IPS-NIHi7 (cell line): ENCODE measurements at regions not wholly inside any gene's neighbourhood (a gene's known extent, or its start where the extent isn't known, plus 50 kb on each side); places are given as distances from the start of the nearest gene placed in this dataset.

Source experiments
- DNase-seq: peaks from one replicate; pipeline ENCODE4 v3.0.0; 2012; ENCODE audit warnings: mixed read lengths; ENCODE audit errors: extremely low spot score

DNA sequence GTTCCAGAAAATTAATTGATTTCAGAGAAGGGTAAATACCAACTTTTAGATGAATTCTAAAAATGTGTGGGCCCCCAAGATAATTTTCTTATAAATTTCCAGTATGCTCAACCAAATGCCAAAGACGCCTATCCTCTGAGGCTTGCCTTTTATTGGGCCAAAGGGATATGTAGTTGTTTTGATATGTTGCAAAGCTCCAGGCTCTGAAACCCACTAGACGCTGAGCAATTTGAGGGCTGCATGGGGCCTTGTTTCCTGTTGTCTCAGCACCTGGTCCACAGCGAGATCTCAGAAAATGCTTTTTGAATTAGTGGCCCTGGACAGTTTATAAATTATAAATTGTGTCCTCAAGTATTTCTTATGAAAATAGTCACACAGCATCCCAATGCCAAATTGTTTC is 397.2 kb downstream of the SAMD5 start:
- DNase-seq, result no peak

DNA sequence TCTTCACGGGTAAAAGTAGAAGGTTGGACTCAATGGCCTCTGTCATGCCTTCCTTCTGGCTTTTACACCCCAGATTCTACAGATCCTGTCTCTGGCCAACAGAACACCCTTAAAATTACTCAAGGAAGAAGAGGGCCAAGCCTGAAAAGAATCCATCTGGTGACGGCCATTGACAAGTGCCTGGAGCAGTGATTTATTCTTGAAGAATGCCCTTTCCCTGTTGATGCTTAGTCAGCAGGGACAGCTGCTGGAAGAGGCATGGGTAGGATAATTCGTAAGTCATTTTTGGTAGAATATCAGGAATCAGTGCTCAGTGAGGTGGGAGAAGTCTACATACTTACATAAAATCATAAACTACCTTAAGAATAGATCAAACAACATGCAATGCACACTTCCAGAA is 397.9 kb downstream of the SAMD5 start:
- DNase-seq, result no peak

DNA sequence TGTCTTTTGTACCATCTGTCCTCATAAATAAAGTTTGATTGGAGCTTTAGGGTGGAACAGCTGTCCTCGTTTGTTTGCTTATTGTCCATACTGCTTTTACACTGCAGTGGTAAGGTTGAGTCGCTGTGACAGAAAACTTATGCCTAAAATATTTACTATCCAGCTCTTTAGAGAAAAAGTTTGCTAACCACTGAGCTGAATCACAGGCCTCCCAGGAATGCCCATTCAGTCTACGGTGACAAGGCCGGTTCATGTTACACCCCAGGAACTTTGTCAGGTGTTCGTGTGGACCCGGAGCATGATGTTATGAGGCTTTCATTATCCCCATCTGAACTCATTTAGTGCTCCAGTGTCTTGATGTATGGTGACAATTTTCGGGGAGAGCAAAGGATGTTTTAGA is 401.1 kb downstream of the SAMD5 start:
- DNase-seq, result no peak

DNA sequence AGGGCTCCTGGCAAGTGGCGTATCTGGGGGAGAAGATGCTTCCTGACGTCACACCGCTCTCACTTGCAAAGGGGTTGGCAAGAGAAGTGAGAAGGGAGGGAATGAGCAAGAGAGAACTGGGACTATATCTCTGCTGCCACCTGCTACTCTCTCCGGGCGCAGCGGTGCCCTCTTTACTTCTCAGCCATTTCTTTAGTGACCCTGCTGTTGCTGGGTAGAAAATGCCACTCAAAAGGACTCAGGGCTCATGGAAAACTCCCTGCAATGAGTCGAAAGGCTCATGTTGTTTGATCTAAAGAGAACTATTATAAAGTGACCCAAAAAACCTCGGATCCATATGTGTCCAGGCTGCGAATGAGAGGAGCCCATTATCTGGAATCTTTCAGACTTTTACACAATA is 401.8 kb downstream of the SAMD5 start:
- no peak for DNase-seq

DNA sequence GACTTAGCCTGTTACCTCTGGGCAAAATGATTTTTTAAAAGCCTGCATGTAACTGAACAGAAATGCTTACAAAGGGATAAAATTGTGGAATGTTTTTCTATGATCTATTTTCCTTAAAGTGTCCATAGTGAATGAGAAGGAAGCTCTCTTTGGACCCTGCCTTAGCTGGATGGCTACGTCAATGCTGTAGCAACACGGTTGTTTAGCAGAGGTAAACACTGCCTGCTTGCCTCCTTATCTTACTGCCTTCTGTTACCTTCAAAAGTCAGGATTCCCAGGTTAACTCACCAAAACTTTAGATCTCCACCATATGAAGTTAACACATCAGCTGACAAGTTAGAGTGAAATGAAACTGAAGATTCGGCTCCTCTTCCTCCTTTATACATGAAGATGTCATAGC is 402.6 kb downstream of the SAMD5 start:
- no peak for DNase-seq

DNA sequence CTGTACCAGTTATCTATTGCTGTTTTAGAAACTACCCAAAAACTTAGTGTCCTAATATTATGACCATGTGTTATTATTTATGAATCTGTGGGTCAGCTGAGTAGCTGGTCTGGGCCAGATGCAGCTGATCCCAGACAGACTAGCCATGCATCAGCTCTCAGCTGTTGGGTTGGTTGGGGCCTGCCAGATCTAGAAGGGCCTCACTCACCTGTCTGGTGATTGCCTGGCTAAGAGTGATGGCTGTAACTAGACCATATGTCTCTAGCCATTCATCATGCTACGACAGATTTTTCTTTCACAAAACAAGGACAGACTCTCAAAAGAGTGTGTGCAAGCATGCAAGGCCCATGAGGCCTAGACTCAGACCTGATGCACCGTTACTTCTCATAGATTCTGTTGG is 403.2 kb downstream of the SAMD5 start:
- DNase-seq, result no peak

DNA sequence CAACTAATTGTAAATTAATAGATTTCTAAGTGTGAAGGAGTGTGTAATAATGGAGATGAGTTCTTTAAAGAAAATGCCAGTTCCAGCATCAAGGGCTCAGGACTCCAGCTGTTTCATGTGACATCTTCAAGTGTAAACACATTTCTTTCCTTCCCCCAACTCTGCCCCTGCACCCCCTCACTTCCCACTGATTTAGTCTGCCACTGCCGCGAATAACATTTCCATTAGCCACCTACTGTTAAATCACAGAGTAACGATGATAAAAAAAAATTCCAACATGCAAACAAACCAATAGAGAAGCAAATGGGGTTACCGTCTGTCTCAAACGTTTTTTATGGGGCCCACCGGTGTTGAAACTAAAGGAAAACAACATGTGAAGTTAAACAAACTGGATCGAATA is 414.3 kb downstream of the SAMD5 start:
- no peak for DNase-seq

DNA sequence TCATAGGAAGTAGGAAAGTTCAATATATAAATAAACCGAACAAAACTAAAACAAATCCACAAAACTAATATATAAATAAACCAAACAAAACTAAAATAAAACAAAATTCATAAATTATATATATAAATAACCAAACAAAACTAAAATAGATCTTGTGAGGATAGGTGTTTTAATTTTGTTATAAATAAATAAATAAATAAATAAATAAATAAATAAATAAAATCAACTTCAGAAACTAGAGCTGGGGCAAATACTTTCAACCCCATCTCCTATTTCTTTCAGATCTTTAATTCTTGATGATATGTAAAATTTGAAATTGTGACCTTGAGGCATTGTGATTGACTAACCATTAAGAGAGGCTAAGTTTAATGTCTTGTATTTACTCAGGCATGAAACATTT is 416.1 kb downstream of the SAMD5 start:
- DNase-seq, result no peak

DNA sequence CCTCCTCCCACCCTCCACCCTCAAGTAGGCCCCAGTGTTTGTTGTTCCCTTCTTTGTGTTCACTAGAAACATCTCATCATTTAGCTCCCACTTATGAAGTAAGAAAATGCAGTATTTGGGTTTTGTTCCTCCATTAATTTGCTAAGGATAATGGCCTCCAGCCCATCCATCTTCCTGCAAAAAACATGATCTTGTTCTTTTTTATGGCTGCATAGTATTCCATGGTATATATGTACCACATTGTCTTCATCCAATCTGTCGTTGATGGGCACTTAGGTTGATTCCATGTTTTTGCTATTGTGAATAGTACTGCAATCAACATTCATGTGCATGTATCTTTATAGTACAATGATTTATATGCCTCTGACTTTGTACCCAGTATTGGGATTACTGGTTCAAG is 416.8 kb upstream of the SASH1 start:
- DNase-seq, result no peak

DNA sequence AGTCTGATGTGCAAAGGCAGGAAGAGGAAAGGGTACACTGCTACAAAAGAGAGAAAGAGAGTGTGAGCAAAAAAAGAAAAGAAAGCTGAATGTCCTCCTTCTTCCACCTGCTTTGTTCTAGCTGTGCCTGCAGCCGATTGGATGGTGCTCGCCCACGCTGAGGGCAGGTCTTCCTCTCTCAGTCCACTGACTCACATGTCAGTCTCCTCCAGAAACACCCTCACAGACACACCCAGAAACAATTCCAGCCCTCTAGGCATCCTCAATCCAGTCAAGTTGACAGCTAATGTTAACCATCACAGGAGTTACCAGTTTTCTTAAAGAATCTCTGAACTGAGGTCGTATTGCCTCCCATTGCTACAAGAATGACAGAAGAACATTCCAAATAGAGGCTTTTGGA is 411.9 kb upstream of the SASH1 start:
- no peak for DNase-seq

DNA sequence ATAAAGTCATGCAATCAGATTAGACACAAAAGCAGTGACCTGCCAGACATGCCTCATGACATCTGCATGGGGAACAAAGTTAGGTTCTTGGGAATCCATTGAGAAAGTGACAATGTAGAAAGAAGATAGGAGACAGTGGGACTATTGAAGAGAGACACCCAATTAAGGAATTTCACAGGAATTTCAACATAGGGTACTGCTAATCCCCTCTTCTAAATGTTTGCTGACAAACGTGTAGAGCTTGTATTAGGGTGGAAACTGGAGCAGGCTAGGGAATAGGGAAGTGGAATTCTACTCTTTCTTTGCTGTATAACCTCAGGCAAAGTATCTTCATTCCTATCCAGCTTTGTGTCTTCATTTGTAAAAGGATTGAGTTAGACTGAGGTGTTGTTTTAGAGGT is 409.4 kb upstream of the SASH1 start:
- DNase-seq, result no peak

DNA sequence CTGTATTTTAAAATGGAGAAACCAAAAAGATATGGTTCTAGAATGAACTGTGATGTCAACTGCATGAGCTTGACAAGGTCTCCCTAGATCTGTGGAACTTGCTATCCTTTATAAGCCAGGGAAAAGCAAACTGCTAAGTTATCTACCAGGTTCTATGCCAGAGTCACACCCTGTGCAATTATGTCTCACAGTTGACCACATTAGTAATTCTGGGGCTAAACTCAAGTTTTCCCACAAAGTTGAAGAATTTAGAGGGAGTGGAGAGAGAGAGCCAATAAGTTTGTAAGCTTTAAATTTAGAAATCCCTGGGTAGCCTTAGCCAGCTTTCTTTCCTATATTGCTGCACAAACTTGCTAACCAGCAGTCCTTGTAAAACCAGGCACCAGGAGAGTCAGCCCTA is 407.0 kb upstream of the SASH1 start:
- no peak for DNase-seq

DNA sequence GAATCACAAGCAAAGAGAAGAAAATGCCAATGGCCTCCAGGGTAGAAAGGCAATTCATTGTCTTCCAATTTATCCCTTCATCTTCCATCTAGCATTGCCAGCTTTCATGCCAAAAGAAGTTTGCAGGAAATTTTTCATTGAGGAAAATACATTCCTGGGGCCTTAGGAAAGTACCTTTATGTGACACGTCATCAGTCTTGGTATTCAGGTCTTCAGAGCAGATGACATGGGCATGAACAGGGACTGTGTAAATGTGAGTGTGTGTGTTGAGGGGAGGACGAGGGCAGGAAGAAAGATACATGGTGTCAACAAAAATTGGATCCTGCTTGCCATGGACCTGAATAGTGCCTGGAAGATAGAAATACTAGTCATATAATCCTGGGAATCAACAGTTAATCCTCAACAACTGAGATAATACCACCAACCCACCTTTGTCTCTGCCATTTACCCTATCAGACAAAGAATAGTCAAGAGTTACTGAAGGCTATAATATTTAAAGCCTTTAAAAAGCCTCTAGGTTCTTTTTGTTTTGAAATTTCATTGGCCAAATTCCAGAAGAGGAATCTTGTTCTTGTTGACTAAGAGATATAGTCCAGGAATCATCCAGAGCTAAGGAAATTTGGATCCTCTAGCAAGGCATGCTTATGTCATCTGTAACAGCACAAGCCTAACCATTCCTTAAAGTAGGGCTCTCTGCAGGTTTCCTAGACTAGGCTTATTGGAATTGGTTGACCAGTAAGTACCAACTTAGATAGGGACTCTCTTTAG is 405.8 kb upstream of the SASH1 start:
- no peak for DNase-seq

DNA sequence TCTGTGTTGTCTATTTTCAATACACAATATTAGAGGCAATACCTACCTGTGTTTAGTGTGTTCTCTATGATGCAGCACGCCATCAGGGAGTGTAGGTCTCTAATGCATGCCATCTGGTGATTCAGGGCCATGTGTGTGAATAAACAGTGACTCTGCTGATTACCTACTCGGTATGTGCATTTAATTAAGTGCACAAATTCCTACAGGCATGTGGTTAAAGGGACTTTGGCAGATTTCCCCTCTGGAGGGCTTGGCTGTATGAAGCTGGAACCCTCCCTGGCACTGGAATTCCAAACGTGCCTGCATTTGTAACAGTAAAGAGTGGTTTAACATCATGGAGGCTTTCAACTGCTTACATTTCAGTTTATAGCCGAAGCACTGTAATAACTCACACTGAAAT is 401.5 kb upstream of the SASH1 start:
- DNase-seq, result peak; percentile 20

DNA sequence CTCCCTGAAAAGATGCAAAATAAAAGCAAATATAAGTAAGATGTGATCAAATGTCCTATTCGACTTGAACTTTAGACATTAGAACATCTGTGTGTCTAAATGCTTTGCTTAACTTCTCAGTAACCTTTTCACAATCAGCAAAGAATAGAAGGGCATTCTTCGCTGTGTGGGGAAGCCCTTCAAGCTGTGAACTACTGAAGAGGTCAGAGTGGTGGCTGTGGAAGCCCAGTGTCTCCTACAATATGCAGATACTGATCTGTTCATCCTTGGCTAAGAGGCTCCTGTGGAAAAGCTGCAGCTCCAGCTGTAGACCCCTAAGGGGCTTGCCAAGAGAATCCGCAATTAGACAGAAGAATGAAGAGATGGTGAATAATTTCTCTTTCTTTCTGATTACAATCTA is 400.3 kb upstream of the SASH1 start:
- DNase-seq, result no peak

DNA sequence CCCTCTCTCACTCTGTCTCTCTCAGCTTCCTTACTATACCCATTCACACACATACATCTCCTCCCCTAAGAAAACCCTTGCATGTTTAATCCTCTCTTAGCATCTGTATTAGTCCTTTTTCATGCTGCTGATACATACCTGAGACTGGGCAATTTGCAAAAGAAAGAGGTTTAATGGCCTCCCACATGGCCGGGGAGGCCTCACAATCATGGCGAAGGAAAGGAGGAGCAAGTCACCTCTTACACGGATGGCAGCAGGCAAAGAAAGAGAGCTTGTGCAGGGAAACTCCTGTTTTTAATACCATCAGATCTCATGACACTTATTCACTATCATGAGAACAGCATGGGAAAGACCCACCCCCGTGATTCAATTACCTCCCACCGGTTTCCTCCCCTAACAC is 398.5 kb upstream of the SASH1 start:
- no peak for DNase-seq

DNA sequence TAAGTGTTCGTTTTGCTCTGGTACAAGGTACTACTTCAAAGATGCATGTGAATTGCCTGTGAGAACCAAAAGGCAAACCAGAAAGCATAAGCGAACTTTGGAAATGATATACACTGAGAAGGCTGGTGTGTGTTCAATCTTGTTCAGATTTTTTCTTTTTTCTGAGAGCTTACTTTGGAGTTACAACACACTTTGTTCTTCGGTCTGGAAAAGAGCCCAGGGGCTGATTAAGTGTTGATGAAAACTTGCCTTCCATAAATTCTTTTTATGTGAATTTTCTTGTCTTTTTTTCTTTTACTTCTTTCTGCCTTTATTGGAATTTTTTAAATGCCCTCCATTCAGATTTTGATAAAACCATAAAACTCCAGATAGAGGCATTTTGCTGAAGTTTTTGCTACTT is 395.1 kb upstream of the SASH1 start:
- DNase-seq, result no peak

DNA sequence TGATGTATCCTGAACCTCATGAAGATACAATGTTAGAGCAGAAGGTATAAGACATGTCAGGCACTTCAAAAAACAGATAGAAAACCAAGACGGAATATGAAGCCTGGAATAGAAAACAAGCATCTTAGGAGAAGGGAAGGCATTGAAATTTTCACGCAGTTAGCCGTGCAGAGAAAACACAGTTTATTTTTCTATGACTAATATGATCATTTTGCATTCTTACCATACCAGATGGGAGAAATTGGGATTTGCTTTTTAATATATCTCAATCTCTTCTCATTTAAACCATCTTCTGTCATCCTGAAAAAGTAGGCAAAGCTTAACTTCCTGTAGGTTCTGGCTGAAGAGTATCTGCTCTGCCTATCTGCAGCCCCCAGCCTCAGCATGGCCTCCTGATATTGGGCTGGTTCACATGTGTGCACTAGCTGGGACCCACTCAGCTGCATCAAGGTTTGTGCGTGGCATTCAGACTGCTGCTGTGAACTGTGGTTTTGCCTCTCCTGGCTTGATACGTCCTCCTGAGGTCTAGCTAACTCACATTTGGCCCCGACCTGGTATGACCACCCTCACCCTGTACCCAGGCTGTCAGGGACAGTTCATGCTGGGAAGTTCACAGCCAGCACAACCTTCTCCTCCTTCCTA is 392.5 kb upstream of the SASH1 start:
- no peak for DNase-seq

DNA sequence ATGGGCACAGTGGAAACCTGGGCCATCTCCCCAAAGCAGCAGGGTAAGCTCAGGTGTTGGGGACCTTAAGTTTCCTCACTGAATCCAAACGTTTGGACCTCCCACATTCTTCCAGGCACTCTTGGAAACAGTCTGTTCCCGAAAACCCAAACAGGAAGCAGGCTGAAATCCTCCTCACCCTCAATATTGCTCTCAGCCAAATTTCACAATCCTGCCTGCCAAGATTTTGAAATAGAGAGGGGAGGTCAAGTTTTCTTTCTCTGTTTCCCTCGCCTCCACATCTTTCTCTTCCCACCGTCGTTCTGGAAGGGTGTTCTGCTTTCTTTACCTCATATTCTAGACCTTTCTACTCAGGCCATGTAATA is 392.0 kb upstream of the SASH1 start:
- DNase-seq, result no peak

DNA sequence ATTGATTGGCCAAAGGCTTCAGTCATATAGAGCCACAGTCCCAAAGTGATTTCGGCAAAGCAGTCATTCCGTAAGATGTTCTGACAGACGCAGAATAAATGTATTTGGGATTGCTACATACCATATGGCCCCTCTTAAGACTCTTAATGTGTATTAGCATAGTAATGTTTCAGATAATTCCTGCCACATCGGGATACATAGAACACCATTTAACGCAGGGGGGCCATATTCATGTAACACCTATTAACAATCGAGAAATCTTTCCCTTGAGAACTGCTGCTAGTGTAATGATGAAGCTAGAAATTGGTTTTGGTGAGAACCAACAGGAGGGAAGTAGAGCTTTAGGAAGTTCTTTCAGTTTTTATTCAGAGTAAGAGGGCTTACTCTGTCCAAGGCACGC is 390.9 kb upstream of the SASH1 start:
- no peak for DNase-seq

DNA sequence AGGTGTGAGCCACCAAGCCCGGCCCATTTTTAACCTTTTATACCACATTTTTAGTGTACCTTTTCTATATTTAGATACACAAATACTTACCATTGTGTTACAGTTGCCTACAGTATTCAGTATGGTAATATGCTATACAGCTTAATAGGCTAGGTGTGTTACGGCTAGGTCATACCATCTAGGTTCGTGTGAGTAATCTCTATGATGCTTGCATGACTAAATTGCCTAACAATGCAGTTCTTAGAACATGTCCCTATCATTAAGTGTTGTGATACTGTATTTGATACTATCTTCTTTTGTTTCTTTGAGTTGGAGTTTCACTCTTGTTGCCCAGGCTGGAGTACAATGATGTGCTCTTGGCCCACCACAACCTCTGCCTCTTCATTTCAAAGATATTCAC is 387.7 kb upstream of the SASH1 start:
- no peak for DNase-seq

DNA sequence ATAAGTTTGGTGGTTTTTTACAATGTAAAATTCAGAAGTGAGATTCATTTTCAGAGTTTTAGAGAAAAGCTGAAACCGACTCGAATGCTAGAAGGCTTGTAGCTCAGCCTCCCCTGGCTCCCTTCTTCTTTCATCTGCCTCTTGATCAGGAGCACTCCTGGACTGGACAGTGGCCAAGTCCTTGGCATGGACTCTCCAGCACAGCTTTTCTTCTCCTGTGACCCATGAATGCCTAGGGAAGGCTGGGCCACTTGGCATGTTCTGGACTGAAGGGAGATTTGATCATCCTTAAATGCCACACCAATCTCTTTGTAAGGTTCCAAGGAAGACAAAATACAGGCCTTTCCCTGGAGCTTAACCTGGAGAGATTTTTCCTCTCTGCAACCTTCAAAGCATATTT is 384.0 kb upstream of the SASH1 start:
- no peak for DNase-seq

DNA sequence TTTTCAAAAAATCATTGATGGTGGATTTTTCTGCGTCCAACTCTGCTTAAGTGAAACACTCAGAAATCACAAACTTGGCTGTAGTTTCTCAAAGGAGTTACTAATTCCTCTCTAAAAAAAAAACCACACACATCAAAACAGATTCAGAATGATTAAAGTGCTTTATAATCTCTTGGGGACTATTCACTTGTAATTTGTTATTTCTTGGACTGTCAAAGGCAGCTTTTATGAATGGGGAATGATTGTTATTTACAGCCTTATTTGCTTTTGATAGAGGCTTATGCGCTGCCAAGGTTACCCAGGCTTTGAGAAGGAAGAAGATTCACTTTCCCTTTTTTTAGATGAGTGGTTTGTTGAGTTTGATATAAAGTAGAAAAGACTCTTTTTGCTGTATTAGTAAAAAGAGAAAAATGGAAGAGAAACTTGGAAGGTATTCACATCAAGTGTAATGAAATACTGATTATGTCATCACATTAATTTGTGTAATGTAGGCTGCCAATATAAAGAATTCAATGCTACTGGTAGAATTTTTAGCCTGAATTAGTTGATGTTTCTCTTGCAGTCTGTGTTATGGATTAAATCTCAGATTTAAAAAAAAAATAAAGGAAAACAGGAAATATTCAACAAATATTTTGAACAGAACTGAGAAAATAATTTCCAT is 381.0 kb upstream of the SASH1 start:
- DNase-seq, result no peak
